ENCODE measurements at regions not wholly inside any gene's neighbourhood (a gene's known extent, or its start where the extent isn't known, plus 50 kb on each side); places are given as distances from the start of the nearest gene placed in this dataset.

DNA sequence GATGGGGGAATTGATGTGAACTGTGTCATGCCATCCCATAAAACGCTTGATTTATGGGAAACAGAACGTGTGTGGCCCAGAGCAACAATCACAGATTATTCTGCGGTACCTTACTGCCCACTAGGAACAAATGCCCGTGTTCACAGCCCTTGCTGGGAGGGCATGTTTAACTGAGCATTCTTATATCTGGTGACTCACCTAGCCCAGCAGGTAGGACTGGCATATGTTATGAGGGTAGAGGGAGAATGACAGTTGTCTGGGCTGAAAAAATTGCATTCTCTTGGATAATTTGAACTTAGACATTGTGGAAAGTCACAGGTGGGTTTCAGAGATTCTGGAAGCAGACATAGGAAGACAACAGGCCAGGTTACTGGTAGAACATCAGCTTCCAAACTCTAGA is 460.6 kb downstream of the DMRT2 start:
- no peaks in the 10 kb centered on the region for H3K9me1 ChIP-seq (replicated peaks; ENCODE audit: control insufficient read depth, extremely low read depth, insufficient read depth, low read length)

DNA sequence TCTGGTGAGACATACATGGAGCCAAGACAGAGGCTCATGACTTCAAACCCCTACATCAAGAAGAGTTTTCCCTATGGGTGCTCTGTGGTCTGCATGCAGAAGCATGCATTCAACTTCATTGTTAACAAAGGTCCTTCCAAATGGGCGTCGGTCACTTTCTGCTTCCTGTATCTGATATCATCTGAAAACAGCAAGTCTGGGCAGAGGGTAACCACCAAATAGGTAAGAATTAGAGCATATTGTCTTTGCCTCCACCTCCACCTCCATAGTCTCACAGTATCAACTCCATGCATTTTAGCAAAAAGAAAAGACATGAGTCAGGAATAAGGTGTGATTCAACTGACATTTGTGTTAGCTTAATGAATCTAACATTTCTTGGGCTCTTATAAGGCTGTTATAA is 462.9 kb downstream of the DMRT2 start:
- Histone ChIP-seq H3K4me1 (ENCODE audit: control insufficient read depth, extremely low read depth, insufficient read depth, low read length) (no peaks in the 10 kb centered on the region), H3K36me3 (ENCODE audit: control insufficient read depth in 2 of 2, extremely low read depth in 1 of 2, insufficient read depth in 2 of 2, low read length in 2 of 2) (no peaks in the 10 kb centered on the region), H3K27ac (ENCODE audit: insufficient read depth, low read depth, low read length) (no peak overlapping the region), H3K9me1 (replicated peaks; ENCODE audit: control insufficient read depth, extremely low read depth, insufficient read depth, low read length) (no peaks in the 10 kb centered on the region), H3K27me3 (ENCODE audit: control insufficient read depth in 2 of 2, insufficient read depth in 2 of 2, low read length in 2 of 2) (no peaks in the 10 kb centered on the region), H3K9me3 (replicated peaks; ENCODE audit: control insufficient read depth, insufficient read depth, low read length) (peaks cover 2% of the 10 kb centered on the region), H2AFZ (ENCODE audit: low read depth, low read length) (no peak overlapping the region), H3K9ac (replicated peaks; ENCODE audit: extremely low read depth, insufficient read depth, low read length) (no peak overlapping the region), H3K4me3 (replicated peaks in 1 of 3; ENCODE audit: insufficient read depth in 1 of 3, low read depth in 1 of 3, low read length in 3 of 3) (no peak overlapping the region), H3K4me2 (ENCODE audit: insufficient read depth, low read length) (no peak overlapping the region), H4K20me1 (replicated peaks; ENCODE audit: control insufficient read depth, extremely low read depth, insufficient read depth, low read length) (no peaks in the 10 kb centered on the region), H3K79me2 (ENCODE audit: control insufficient read depth, insufficient read depth, low read length) (no peaks in the 10 kb centered on the region)
- DNase-seq (ENCODE audit: low read depth, low spot score) (no peak), FAIRE-seq (no peak)
- ChIA-PET CTCF (no interaction called here), POLR2A (no interaction called here)
- intact Hi-C loops (cut with micrococcal nuclease) (no loop called here), dilution Hi-C loops (cut with MboI; ENCODE audit: extremely low pct_ligation_motif_present, low sequenced_read_pairs) (no loop called here)
- no TSS peak for BruUV-seq (replicated peaks)
- TF ChIP-seq MYC (IDR thresholded peaks at IDR 0.05; ENCODE audit: low read depth, low read length): no peak
- TF ChIP-seq POLR2A (IDR thresholded peaks at IDR 0.05; ENCODE audit: low read depth, low read length): no peak
- no peak for TF ChIP-seq FOS (IDR thresholded peaks at IDR 0.05; ENCODE audit: borderline replicate concordance, insufficient read depth, low read length)
- no peak for TF ChIP-seq POLR2AphosphoS5 (IDR thresholded peaks at IDR 0.05; ENCODE audit: insufficient read depth, low read depth, low read length)
- TF ChIP-seq JUN (IDR thresholded peaks at IDR 0.05; ENCODE audit: borderline replicate concordance, insufficient read depth, insufficient read length, low read depth): no peak
- TF ChIP-seq, protein P1, sequence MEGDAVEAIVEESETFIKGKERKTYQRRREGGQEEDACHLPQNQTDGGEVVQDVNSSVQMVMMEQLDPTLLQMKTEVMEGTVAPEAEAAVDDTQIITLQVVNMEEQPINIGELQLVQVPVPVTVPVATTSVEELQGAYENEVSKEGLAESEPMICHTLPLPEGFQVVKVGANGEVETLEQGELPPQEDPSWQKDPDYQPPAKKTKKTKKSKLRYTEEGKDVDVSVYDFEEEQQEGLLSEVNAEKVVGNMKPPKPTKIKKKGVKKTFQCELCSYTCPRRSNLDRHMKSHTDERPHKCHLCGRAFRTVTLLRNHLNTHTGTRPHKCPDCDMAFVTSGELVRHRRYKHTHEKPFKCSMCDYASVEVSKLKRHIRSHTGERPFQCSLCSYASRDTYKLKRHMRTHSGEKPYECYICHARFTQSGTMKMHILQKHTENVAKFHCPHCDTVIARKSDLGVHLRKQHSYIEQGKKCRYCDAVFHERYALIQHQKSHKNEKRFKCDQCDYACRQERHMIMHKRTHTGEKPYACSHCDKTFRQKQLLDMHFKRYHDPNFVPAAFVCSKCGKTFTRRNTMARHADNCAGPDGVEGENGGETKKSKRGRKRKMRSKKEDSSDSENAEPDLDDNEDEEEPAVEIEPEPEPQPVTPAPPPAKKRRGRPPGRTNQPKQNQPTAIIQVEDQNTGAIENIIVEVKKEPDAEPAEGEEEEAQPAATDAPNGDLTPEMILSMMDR (IDR thresholded peaks at IDR 0.05; ENCODE audit: extremely low read depth in 1 of 2, insufficient read depth in 1 of 2, low read depth in 1 of 2, low read length in 2 of 2): no peak
- TF ChIP-seq, protein P2, sequence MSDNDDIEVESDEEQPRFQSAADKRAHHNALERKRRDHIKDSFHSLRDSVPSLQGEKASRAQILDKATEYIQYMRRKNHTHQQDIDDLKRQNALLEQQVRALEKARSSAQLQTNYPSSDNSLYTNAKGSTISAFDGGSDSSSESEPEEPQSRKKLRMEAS (IDR thresholded peaks at IDR 0.05; ENCODE audit: insufficient read depth, insufficient read length): no peak
- TF ChIP-seq EZH2 (IDR thresholded peaks at IDR 0.05; ENCODE audit: borderline replicate concordance, low read depth, low read length, severe bottlenecking): no peak
- TF ChIP-seq GATA2 (IDR thresholded peaks at IDR 0.05; ENCODE audit: insufficient read depth, insufficient read length, low read depth, low read length): no peak

More for the DNA sequence above, 460.6 kb downstream of the DMRT2 start:
- no peak for FAIRE-seq
- intact Hi-C loops (cut with micrococcal nuclease): no loop called here
- POLR2A ChIA-PET: no interaction called here
- DNase-seq (ENCODE audit: low read depth, low spot score): no peak
- Histone ChIP-seq H4K20me1 (replicated peaks; ENCODE audit: control insufficient read depth, extremely low read depth, insufficient read depth, low read length) (no peaks in the 10 kb centered on the region), H3K4me2 (ENCODE audit: insufficient read depth, low read length) (no peak overlapping the region), H3K36me3 (ENCODE audit: control insufficient read depth in 2 of 2, extremely low read depth in 1 of 2, insufficient read depth in 2 of 2, low read length in 2 of 2) (no peaks in the 10 kb centered on the region), H2AFZ (ENCODE audit: low read depth, low read length) (no peak overlapping the region), H3K9ac (replicated peaks; ENCODE audit: extremely low read depth, insufficient read depth, low read length) (no peak overlapping the region), H3K27ac (ENCODE audit: insufficient read depth, low read depth, low read length) (no peak overlapping the region), H3K79me2 (ENCODE audit: control insufficient read depth, insufficient read depth, low read length) (no peaks in the 10 kb centered on the region), H3K9me3 (replicated peaks; ENCODE audit: control insufficient read depth, insufficient read depth, low read length) (peaks cover 2% of the 10 kb centered on the region), H3K4me1 (ENCODE audit: control insufficient read depth, extremely low read depth, insufficient read depth, low read length) (no peaks in the 10 kb centered on the region), H3K27me3 (ENCODE audit: control insufficient read depth in 2 of 2, insufficient read depth in 2 of 2, low read length in 2 of 2) (no peaks in the 10 kb centered on the region), H3K4me3 (replicated peaks in 1 of 3; ENCODE audit: insufficient read depth in 1 of 3, low read depth in 1 of 3, low read length in 3 of 3) (no peak overlapping the region)
- no peak for TF ChIP-seq MYC (IDR thresholded peaks at IDR 0.05; ENCODE audit: low read depth, low read length)
- TF ChIP-seq POLR2AphosphoS5 (IDR thresholded peaks at IDR 0.05; ENCODE audit: insufficient read depth, low read depth, low read length): no peak
- TF ChIP-seq FOS (IDR thresholded peaks at IDR 0.05; ENCODE audit: borderline replicate concordance, insufficient read depth, low read length): no peak
- TF ChIP-seq, protein P2 (IDR thresholded peaks at IDR 0.05; ENCODE audit: insufficient read depth, insufficient read length): no peak
- dilution Hi-C loops (cut with MboI; ENCODE audit: extremely low pct_ligation_motif_present, low sequenced_read_pairs): no loop called here
- BruUV-seq (replicated peaks): no TSS peak
- CTCF ChIA-PET: no interaction called here

All from endothelial cell of umbilical vein (primary cell).